MM.1S (cell line): ENCODE measurements at regions not wholly inside any gene's neighbourhood (a gene's known extent, or its start where the extent isn't known, plus 50 kb on each side); places are given as distances from the start of the nearest gene placed in this dataset.

Experiments used
- DNase-seq: peaks from one replicate; pipeline ENCODE4 v3.0.0-alpha.2; 2015
- H2AFZ ChIP-seq: fragments of 300-600 bp; sonication (generic); 2 replicates; pipeline ENCODE4 v1.6.0; 2016; ENCODE audit warnings: antibody characterized with exemption, low read length
- H3F3A ChIP-seq: fragments of 300-600 bp; sonication (generic); 2 replicates; pipeline ENCODE4 v1.6.1; 2016; ENCODE audit warnings: mild to moderate bottlenecking, antibody characterized with exemption, low read length, moderate library complexity, mixed read lengths; ENCODE audit not compliant: insufficient read depth
- H3K27ac ChIP-seq: fragments of 300-600 bp; sonication (generic); 2 replicates; pipeline ENCODE4 v1.5.1; 2016; ENCODE audit warnings: mild to moderate bottlenecking, low read length
- H3K27me3 ChIP-seq: fragments of 300-600 bp; sonication (generic); replicated peaks from 2 replicates; pipeline ENCODE4 v1.6.0; 2016; ENCODE audit warnings: low read length; ENCODE audit not compliant: insufficient read depth
- H3K36me3 ChIP-seq: fragments of 300-600 bp; sonication (generic); replicated peaks from 2 replicates; pipeline ENCODE4 v1.6.1; 2016; ENCODE audit warnings: mild to moderate bottlenecking, low read length, mixed read lengths; ENCODE audit not compliant: insufficient read depth
- H3K4me1 ChIP-seq: fragments of 300-600 bp; sonication (generic); 2 replicates; pipeline ENCODE4 v1.6.1; 2016; ENCODE audit warnings: low read length, mixed read lengths
- H3K4me2 ChIP-seq: fragments of 300-600 bp; sonication (generic); 2 replicates; pipeline ENCODE4 v1.6.0; 2016; ENCODE audit warnings: low read depth, low read length
- H3K4me3 ChIP-seq: fragments of 300-600 bp; sonication (generic); 2 replicates; pipeline ENCODE4 v1.5.1; 2016; ENCODE audit warnings: low read length, mixed read lengths
- H3K79me2 ChIP-seq: fragments of 300-600 bp; sonication (generic); 2 replicates; pipeline ENCODE4 v1.6.1; 2016; ENCODE audit warnings: mixed run types, low read length, mixed read lengths
- H3K9ac ChIP-seq: fragments of 300-600 bp; sonication (generic); 2 replicates; pipeline ENCODE4 v1.6.1; 2016; ENCODE audit warnings: low read length, mixed read lengths
- H3K9me2 ChIP-seq: fragments of 300-600 bp; sonication (generic); replicated peaks from 2 replicates; pipeline ENCODE4 v1.6.1; 2016; ENCODE audit warnings: mild to moderate bottlenecking, low read length, mixed read lengths; ENCODE audit not compliant: insufficient read depth
- H3K9me3 ChIP-seq: fragments of 300-600 bp; sonication (generic); replicated peaks from 2 replicates; pipeline ENCODE4 v1.6.1; 2016; ENCODE audit warnings: mild to moderate bottlenecking, low read length, mixed read lengths; ENCODE audit not compliant: insufficient read depth
- H4K20me1 ChIP-seq: fragments of 300-600 bp; sonication (generic); 2 replicates; pipeline ENCODE4 v1.6.1; 2016; ENCODE audit warnings: mild to moderate bottlenecking, low read length, moderate library complexity, mixed read lengths; ENCODE audit not compliant: insufficient read depth
- EZH2 ChIP-seq: fragments of 300-600 bp; sonication (generic); optimal IDR thresholded peaks from 2 replicates; pipeline ENCODE3; 2017; ENCODE audit warnings: low read depth, mild to moderate bottlenecking, antibody characterized with exemption, low read length, mixed read lengths
- EZH2phosphoT487 ChIP-seq: fragments of 300-600 bp; sonication (generic); IDR thresholded peaks from 2 replicates; pipeline ENCODE4 v1.6.1; 2018; ENCODE audit warnings: antibody characterized with exemption, low read length
- TF ChIP-seq, protein P1 (sequence below): fragments of 300-600 bp; sonication (generic); IDR thresholded peaks from 2 replicates; pipeline ENCODE4 v1.5.1; 2016; ENCODE audit warnings: antibody characterized with exemption, low read length, mixed read lengths

- Histone ChIP-seq H3K4me2 (no peak overlapping the region), H3K27me3 (no peaks in the 10 kb centered on the region), H4K20me1 (no peaks in the 10 kb centered on the region), H3K9me3 (no peaks in the 10 kb centered on the region), H3K9ac (no peak overlapping the region), H3K79me2 (no peaks in the 10 kb centered on the region), H3K4me3 (no peak overlapping the region), H2AFZ (no peak overlapping the region), H3K9me2 (no peaks in the 10 kb centered on the region), H3K4me1 (no peaks in the 10 kb centered on the region), H3F3A (no peaks in the 10 kb centered on the region), H3K36me3 (no peaks in the 10 kb centered on the region), H3K27ac (no peak overlapping the region)
- no peak for DNase-seq
- TF ChIP-seq EZH2 (no peak), EZH2phosphoT487 (no peak)
- TF ChIP-seq, protein P1, sequence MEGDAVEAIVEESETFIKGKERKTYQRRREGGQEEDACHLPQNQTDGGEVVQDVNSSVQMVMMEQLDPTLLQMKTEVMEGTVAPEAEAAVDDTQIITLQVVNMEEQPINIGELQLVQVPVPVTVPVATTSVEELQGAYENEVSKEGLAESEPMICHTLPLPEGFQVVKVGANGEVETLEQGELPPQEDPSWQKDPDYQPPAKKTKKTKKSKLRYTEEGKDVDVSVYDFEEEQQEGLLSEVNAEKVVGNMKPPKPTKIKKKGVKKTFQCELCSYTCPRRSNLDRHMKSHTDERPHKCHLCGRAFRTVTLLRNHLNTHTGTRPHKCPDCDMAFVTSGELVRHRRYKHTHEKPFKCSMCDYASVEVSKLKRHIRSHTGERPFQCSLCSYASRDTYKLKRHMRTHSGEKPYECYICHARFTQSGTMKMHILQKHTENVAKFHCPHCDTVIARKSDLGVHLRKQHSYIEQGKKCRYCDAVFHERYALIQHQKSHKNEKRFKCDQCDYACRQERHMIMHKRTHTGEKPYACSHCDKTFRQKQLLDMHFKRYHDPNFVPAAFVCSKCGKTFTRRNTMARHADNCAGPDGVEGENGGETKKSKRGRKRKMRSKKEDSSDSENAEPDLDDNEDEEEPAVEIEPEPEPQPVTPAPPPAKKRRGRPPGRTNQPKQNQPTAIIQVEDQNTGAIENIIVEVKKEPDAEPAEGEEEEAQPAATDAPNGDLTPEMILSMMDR = no peak
Measured at GRCh38 chr2:138176862-138177439, 212.7 kb downstream of the HNMT start.

- Histone ChIP-seq H3K4me3 (no peak overlapping the region), H3K27ac (no peak overlapping the region), H3K9ac (no peak overlapping the region), H3K79me2 (no peaks in the 10 kb centered on the region), H2AFZ (no peak overlapping the region), H3K9me3 (no peaks in the 10 kb centered on the region), H3F3A (no peaks in the 10 kb centered on the region), H3K36me3 (no peaks in the 10 kb centered on the region), H3K27me3 (no peaks in the 10 kb centered on the region), H3K4me1 (no peaks in the 10 kb centered on the region), H3K9me2 (no peaks in the 10 kb centered on the region), H4K20me1 (no peaks in the 10 kb centered on the region), H3K4me2 (no peak overlapping the region)
- no peak for DNase-seq
- TF ChIP-seq EZH2 = no peak
Measured at GRCh38 chr2:138177693-138178092, 213.4 kb downstream of the HNMT start.

DNA sequence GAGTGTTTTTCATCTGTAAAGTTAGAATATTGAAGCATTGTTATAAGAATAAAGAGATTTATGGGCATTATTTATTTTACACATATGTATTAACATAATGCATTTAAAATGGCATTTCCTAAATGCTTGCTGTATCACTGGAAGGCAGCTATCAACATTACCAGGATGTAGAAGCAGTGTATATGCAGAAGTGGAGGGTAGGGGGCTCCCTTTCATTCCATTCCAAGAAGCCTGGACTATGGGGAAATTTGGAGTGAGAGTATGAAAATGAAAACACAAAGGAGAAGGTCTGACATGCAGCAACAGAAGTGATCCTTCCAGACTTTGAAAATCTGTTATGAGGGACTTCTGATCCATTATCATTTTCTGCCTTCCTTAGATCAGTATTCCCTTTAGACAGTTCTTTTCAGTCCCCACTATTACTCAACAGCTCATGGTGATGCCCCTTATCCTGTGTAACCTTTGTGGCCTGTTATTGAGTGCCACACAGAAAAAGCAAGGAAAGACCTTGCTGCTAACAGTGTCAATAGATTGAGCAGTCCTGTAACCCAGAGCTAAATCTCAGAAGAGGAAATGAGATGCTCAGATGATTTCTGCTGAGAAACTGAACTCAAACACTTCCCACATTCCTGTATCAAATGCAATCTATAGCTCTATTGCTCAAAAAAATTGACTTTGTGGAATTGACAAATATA lies 216.6 kb downstream of the HNMT start:
- H3K4me1 ChIP-seq = no peaks in the 10 kb centered on the region
- no peak for DNase-seq
- H3K79me2 ChIP-seq = no peaks in the 10 kb centered on the region
- no peak overlapping the region for H3K27ac ChIP-seq
- no peaks in the 10 kb centered on the region for H3K27me3 ChIP-seq
- no peaks in the 10 kb centered on the region for H3K36me3 ChIP-seq
- no peak overlapping the region for H3K9ac ChIP-seq
- TF ChIP-seq, protein P1 = no peak
- TF ChIP-seq EZH2 (no peak), EZH2phosphoT487 (no peak)
- H3F3A ChIP-seq = no peaks in the 10 kb centered on the region
- no peaks in the 10 kb centered on the region for H3K9me3 ChIP-seq
- H3K9me2 ChIP-seq = no peaks in the 10 kb centered on the region
- no peak overlapping the region for H3K4me3 ChIP-seq
- no peak overlapping the region for H3K4me2 ChIP-seq
- H2AFZ ChIP-seq = no peak overlapping the region
- H4K20me1 ChIP-seq = no peaks in the 10 kb centered on the region

DNA sequence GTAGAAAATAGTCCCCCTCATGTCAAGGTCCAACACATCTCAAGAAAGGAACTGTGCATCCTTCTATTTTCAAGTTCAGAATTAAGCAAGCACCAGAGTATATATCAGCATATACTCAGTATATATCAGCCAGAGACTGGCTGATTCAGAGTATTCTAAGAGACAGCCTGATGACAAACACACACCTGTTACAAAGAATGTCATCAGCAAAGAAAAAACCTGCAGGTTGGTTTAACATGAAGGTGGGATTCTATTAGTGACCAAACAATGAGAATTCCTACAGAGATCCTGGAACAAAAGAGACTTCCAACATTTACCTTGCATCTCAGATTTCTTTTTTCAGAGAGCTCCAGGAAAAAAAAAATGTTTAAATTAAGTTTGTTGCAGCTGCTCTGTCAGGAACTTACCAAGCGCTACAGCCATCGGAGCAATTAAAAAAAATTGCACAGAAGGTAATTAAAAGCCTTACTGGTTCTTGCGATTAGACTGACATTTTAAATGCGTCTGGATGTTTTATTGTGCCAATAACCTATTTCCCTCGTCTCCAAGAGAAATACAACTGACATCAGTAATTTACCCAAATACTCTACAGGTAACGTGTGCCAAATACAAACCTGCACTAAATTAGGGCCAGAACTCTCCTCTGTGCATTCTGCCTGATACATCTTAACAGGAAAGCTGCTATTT lies 218.1 kb downstream of the HNMT start:
- no peaks in the 10 kb centered on the region for H3F3A ChIP-seq
- no peak for TF ChIP-seq EZH2phosphoT487
- TF ChIP-seq, protein P1 = no peak
- TF ChIP-seq EZH2 = no peak
- H3K9me3 ChIP-seq = no peaks in the 10 kb centered on the region
- no peak overlapping the region for H2AFZ ChIP-seq
- H3K4me2 ChIP-seq = no peak overlapping the region
- H3K9me2 ChIP-seq = no peaks in the 10 kb centered on the region
- no peak overlapping the region for H3K27ac ChIP-seq
- no peaks in the 10 kb centered on the region for H3K27me3 ChIP-seq
- no peak for DNase-seq
- H3K4me1 ChIP-seq = no peaks in the 10 kb centered on the region
- no peaks in the 10 kb centered on the region for H4K20me1 ChIP-seq
- no peaks in the 10 kb centered on the region for H3K79me2 ChIP-seq
- H3K36me3 ChIP-seq = no peaks in the 10 kb centered on the region
- no peak overlapping the region for H3K9ac ChIP-seq
- H3K4me3 ChIP-seq = no peak overlapping the region
